WERI-Rb-1 (cell line): ENCODE measurements at regions not wholly inside any gene's neighbourhood (a gene's known extent, or its start where the extent isn't known, plus 50 kb on each side); places are given as distances from the start of the nearest gene placed in this dataset.

Experiments used
- DNase-seq: peaks from one replicate; pipeline ENCODE4 v3.0.0-alpha.2; 2020
- H3K27ac ChIP-seq: fragments of 250-450 bp; sonication (Bioruptor Pico); 2 replicates; pipeline ENCODE4 v1.5.1; 2020; ENCODE audit warnings: mild to moderate bottlenecking, moderate library complexity
- H3K27me3 ChIP-seq: fragments of 250-450 bp; sonication (Bioruptor Pico); 2 replicates; pipeline ENCODE4 v1.5.1; 2021; ENCODE audit warnings: mild to moderate bottlenecking, low read depth, moderate library complexity; ENCODE audit not compliant: insufficient read depth, severe bottlenecking
- H3K36me3 ChIP-seq: fragments of 250-450 bp; sonication (Bioruptor Pico); 2 replicates; pipeline ENCODE4 v1.5.1; 2020; ENCODE audit warnings: mild to moderate bottlenecking, moderate library complexity
- H3K4me3 ChIP-seq: 2 replicates; pipeline ENCODE4 v1.5.1; 2011; ENCODE audit warnings: low read depth, mild to moderate bottlenecking, control low read depth, low read length
- H3K9me3 ChIP-seq: fragments of 250-450 bp; sonication (Bioruptor Pico); 2 replicates; pipeline ENCODE4 v1.5.1; 2021; ENCODE audit warnings: mild to moderate bottlenecking, moderate library complexity; ENCODE audit not compliant: severe bottlenecking
- CTCF ChIP-seq: IDR thresholded peaks from 2 replicates; pipeline ENCODE4 v1.5.1; 2011; ENCODE audit warnings: low read depth, mild to moderate bottlenecking, control low read depth, inconsistent platforms, low read length

- no peak for DNase-seq
- Histone ChIP-seq H3K9me3 (no peaks in the 10 kb centered on the region), H3K4me3 (no peak overlapping the region), H3K27me3 (no peaks in the 10 kb centered on the region), H3K27ac (no peak overlapping the region), H3K36me3 (no peaks in the 10 kb centered on the region)
- TF ChIP-seq CTCF = no peak
Measured at GRCh38 chr22:47805394-47805935, 1043.0 kb downstream of the TBC1D22A start.

- no peak for TF ChIP-seq CTCF
- Histone ChIP-seq H3K27me3 (no peaks in the 10 kb centered on the region), H3K36me3 (no peaks in the 10 kb centered on the region), H3K4me3 (no peak overlapping the region), H3K27ac (no peak overlapping the region), H3K9me3 (no peaks in the 10 kb centered on the region)
- no peak for DNase-seq
Measured at GRCh38 chr22:47804281-47804680, 1041.8 kb downstream of the TBC1D22A start.

- Histone ChIP-seq H3K9me3 (no peaks in the 10 kb centered on the region), H3K27ac (no peak overlapping the region), H3K36me3 (no peaks in the 10 kb centered on the region), H3K4me3 (no peak overlapping the region), H3K27me3 (no peaks in the 10 kb centered on the region)
- DNase-seq = no peak
- no peak for TF ChIP-seq CTCF
Measured at GRCh38 chr22:47802421-47802820, 1040.0 kb downstream of the TBC1D22A start.

GRCh38 chr22:47801541-47802245, 1039.2 kb downstream of the TBC1D22A start:
- Histone ChIP-seq H3K27me3 (no peaks in the 10 kb centered on the region), H3K9me3 (no peaks in the 10 kb centered on the region), H3K4me3 (no peak overlapping the region), H3K27ac (no peak overlapping the region), H3K36me3 (no peaks in the 10 kb centered on the region)
- DNase-seq = no peak
- no peak for TF ChIP-seq CTCF

- no peak overlapping the region for H3K27ac ChIP-seq
- no peaks in the 10 kb centered on the region for H3K36me3 ChIP-seq
- DNase-seq = no peak
- H3K9me3 ChIP-seq = no peaks in the 10 kb centered on the region
- no peak overlapping the region for H3K4me3 ChIP-seq
- no peak for TF ChIP-seq CTCF
- H3K27me3 ChIP-seq = no peaks in the 10 kb centered on the region
Measured at GRCh38 chr22:47798229-47798628, 1035.8 kb downstream of the TBC1D22A start.
